Caco-2 (cell line): ENCODE measurements at regions not wholly inside any gene's neighbourhood (a gene's known extent, or its start where the extent isn't known, plus 50 kb on each side); places are given as distances from the start of the nearest gene placed in this dataset.

Experiments used
- BruUV-seq: library from RNA; stranded (reverse); fragments of 400-500 nt; replicated peaks from 2 replicates; lab custom pipeline; 2021; lab: Mats Ljungman, UMichigan
- CTCF ChIA-PET: fragments of 300-600 bp; sonication (Branson Sonifier 250); formaldehyde crosslinking; loops from one replicate; lab custom pipeline; 2022; ENCODE audit warnings: antibody characterized with exemption; lab: Charles Lee
- POLR2A ChIA-PET: fragments of 300-600 bp; sonication (Branson Sonifier 250); formaldehyde crosslinking; loops from one replicate; lab custom pipeline; 2022; ENCODE audit warnings: antibody characterized with exemption; lab: Charles Lee
- DNase-seq, 2 experiments: peaks; one replicate each; pipeline versions ENCODE4 v3.0.0 to v3.0.0-alpha.2; 2020 to 2022
- H3K27me3 ChIP-seq: replicated peaks from 2 replicates; pipeline ENCODE4 v1.6.0; 2011; ENCODE audit warnings: low read length; ENCODE audit not compliant: control insufficient read depth, insufficient read depth
- H3K36me3 ChIP-seq: 2 replicates; pipeline ENCODE4 v1.5.1; 2011; ENCODE audit warnings: low read length; ENCODE audit not compliant: control insufficient read depth, insufficient read depth
- H3K4me1 ChIP-seq: fragments of 250-450 bp; sonication (Bioruptor Pico); 2 replicates; pipeline ENCODE4 v1.5.1; 2020; ENCODE audit warnings: mild to moderate bottlenecking
- H3K4me3 ChIP-seq: 2 replicates; pipeline ENCODE4 v1.5.1; 2011; ENCODE audit warnings: low read depth, mild to moderate bottlenecking, control low read depth, low read length
- H3K9me3 ChIP-seq: fragments of 250-450 bp; sonication (Bioruptor Pico); 2 replicates; pipeline ENCODE4 v1.5.1; 2020; ENCODE audit warnings: mild to moderate bottlenecking, moderate library complexity
- H3K27ac Mint-ChIP-seq: one replicate; pipeline ENCODE4 v1.8.0; 2022; ENCODE audit warnings: mixed read lengths; ENCODE audit not compliant: unreplicated experiment
- H3K27me3 Mint-ChIP-seq: one replicate; pipeline ENCODE4 v1.8.0; 2022; ENCODE audit warnings: mixed read lengths; ENCODE audit not compliant: insufficient read depth, unreplicated experiment
- H3K36me3 Mint-ChIP-seq: one replicate; pipeline ENCODE4 v1.8.0; 2022; ENCODE audit warnings: mild to moderate bottlenecking, mixed read lengths; ENCODE audit not compliant: insufficient read depth, unreplicated experiment
- H3K4me1 Mint-ChIP-seq: one replicate; pipeline ENCODE4 v1.8.0; 2022; ENCODE audit warnings: low read depth, mixed read lengths; ENCODE audit not compliant: unreplicated experiment
- H3K4me3 Mint-ChIP-seq: one replicate; pipeline ENCODE4 v1.8.0; 2022; ENCODE audit warnings: mild to moderate bottlenecking, moderate library complexity, mixed read lengths; ENCODE audit not compliant: unreplicated experiment
- H3K9me3 Mint-ChIP-seq: one replicate; pipeline ENCODE4 v1.8.0; 2022; ENCODE audit warnings: mixed read lengths; ENCODE audit not compliant: unreplicated experiment
- intact Hi-C: fragments of 100-400 bp; cut with micrococcal nuclease; formaldehyde crosslinking; loops from one replicate; pipeline ENCODE4 v1.10.0; 2022; ENCODE audit not compliant: unreplicated experiment
- TF ChIP-seq, protein P1 (sequence below), 2 experiments: fragments of 200-600 bp in 1 of 2; IDR thresholded peaks; 1 replicate in 1 of 2; 2 replicates in 1 of 2; pipeline versions ENCODE4 v1.5.1 to v1.8.0; 2011 to 2022; ENCODE audit warnings: antibody characterized with exemption in 1 of 2, control low read depth in 1 of 2, inconsistent platforms in 1 of 2, low read depth in 1 of 2, low read length in 1 of 2, mild to moderate bottlenecking in 1 of 2, moderate library complexity in 1 of 2; ENCODE audit not compliant: insufficient read depth in 1 of 2, severe bottlenecking in 1 of 2, unreplicated experiment in 1 of 2

DNA sequence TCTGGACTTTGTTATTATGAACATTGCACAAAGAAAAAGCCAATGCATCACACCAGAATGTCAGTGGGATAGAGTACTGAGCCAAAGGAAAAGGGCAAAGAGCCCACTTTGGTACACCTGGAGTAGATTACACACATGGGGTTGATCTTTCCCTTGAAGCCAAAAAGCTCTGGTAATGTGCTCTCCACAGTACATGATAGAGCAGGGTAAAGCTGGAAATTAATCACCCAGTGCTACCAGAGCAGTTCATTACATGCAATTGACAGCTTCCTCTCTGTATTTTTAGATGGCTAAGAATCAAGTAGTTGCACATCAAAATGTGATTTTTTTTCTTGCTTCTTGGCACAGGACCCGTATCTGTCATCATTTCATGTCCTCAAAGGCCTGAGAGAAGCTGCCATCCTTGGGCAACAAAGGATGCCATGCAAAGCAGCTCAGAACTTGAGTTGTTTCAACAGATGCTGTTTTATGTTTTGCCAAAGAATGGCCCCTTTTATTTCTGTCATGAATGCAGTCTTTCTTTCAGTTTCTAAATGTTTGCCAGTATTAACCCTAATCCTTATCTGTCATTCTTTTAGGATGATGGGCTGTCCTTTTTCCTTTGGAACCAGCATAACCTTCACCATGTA, 88.1 kb downstream of the HDGFL1 start:
- no peaks in the 10 kb centered on the region for H3K27me3 ChIP-seq
- Mint-ChIP-seq H3K27me3 (no peaks in the 10 kb centered on the region), H3K9me3 (peaks cover 14% of the 10 kb centered on the region), H3K4me3 (no peak overlapping the region), H3K4me1 (no peaks in the 10 kb centered on the region), H3K27ac (peak overlapping the region; percentile 58), H3K36me3 (no peaks in the 10 kb centered on the region)
- H3K36me3 ChIP-seq = no peaks in the 10 kb centered on the region
- no TSS peak for BruUV-seq
- ChIA-PET CTCF (interaction anchor here (0.6 kb wide), 1 partner anchor 25 kb away, joined by 3 read pairs; no protein-coding TSS in a partner anchor), POLR2A (no interaction called here)
- peaks cover 12% of the 10 kb centered on the region; the same call in 1 of the 2 replicates for H3K4me1 ChIP-seq
- intact Hi-C loops = no loop called here
- TF ChIP-seq, protein P1, sequence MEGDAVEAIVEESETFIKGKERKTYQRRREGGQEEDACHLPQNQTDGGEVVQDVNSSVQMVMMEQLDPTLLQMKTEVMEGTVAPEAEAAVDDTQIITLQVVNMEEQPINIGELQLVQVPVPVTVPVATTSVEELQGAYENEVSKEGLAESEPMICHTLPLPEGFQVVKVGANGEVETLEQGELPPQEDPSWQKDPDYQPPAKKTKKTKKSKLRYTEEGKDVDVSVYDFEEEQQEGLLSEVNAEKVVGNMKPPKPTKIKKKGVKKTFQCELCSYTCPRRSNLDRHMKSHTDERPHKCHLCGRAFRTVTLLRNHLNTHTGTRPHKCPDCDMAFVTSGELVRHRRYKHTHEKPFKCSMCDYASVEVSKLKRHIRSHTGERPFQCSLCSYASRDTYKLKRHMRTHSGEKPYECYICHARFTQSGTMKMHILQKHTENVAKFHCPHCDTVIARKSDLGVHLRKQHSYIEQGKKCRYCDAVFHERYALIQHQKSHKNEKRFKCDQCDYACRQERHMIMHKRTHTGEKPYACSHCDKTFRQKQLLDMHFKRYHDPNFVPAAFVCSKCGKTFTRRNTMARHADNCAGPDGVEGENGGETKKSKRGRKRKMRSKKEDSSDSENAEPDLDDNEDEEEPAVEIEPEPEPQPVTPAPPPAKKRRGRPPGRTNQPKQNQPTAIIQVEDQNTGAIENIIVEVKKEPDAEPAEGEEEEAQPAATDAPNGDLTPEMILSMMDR (IDR thresholded peaks at IDR 0.05; ENCODE audit: insufficient read depth in 1 of 2, low read depth in 1 of 2, low read length in 1 of 2, severe bottlenecking in 1 of 2, unreplicated experiment in 1 of 2) = no peak
- H3K4me3 ChIP-seq = no peak overlapping the region
- no peak for DNase-seq
- no peaks in the 10 kb centered on the region for H3K9me3 ChIP-seq

GRCh38 chr6:22658183-22658582, 88.8 kb downstream of the HDGFL1 start:
- Histone ChIP-seq H3K4me3 (no peak overlapping the region), H3K9me3 (no peaks in the 10 kb centered on the region), H3K36me3 (no peaks in the 10 kb centered on the region), H3K27me3 (no peaks in the 10 kb centered on the region), H3K4me1 (peaks cover 12% of the 10 kb centered on the region; the same call in 1 of the 2 replicates)
- no TSS peak for BruUV-seq
- ChIA-PET POLR2A (no interaction called here), CTCF (no interaction called here)
- DNase-seq = no peak
- Mint-ChIP-seq H3K4me1 (no peaks in the 10 kb centered on the region), H3K9me3 (peaks cover 21% of the 10 kb centered on the region), H3K36me3 (no peaks in the 10 kb centered on the region), H3K27me3 (no peaks in the 10 kb centered on the region), H3K4me3 (no peak overlapping the region), H3K27ac (peak overlapping the region; percentile 58)
- TF ChIP-seq, protein P1 (IDR thresholded peaks at IDR 0.05; ENCODE audit: insufficient read depth in 1 of 2, low read depth in 1 of 2, low read length in 1 of 2, severe bottlenecking in 1 of 2, unreplicated experiment in 1 of 2) = no peak
- intact Hi-C loops = no loop called here

DNA sequence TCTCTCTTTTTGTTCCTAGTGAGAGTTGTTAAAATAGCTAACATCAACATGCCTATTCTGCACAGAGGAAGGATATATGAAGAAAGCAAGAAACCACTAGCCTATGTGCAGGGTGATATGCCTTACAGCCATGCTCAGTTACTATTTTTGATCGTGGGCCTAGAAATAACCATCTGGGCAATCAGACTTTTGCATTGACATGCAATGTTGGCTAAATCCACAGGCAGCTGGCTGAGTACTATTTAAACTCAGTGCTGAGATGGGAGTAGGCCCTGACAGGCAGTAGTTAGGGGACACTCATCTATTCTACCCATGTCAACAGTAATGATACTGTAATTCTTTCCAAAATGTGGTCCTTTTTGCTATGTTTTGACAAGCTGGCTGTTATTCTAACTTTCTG, 89.6 kb downstream of the HDGFL1 start:
- Mint-ChIP-seq H3K36me3 (no peaks in the 10 kb centered on the region), H3K27me3 (no peaks in the 10 kb centered on the region), H3K4me3 (no peak overlapping the region), H3K4me1 (no peaks in the 10 kb centered on the region), H3K9me3 (peaks cover 22% of the 10 kb centered on the region), H3K27ac (no peak overlapping the region)
- no peak overlapping the region for H3K4me3 ChIP-seq
- H3K9me3 ChIP-seq = no peaks in the 10 kb centered on the region
- ChIA-PET POLR2A (no interaction called here), CTCF (no interaction called here)
- peaks cover 12% of the 10 kb centered on the region; the same call in 1 of the 2 replicates for H3K4me1 ChIP-seq
- no peak for DNase-seq
- no peaks in the 10 kb centered on the region for H3K36me3 ChIP-seq
- TF ChIP-seq, protein P1 (IDR thresholded peaks at IDR 0.05; ENCODE audit: insufficient read depth in 1 of 2, low read depth in 1 of 2, low read length in 1 of 2, severe bottlenecking in 1 of 2, unreplicated experiment in 1 of 2) = no peak
- intact Hi-C loops = no loop called here
- BruUV-seq = no TSS peak
- H3K27me3 ChIP-seq = no peaks in the 10 kb centered on the region
